Osteoblast (primary cell): ENCODE measurements at regions not wholly inside any gene's neighbourhood (a gene's known extent, or its start where the extent isn't known, plus 50 kb on each side); places are given as distances from the start of the nearest gene placed in this dataset.

ENCODE experiments used
- DNase-seq: peaks from one replicate; pipeline ENCODE4 v3.0.0; 2011; ENCODE audit warnings: low spot score, mixed read lengths; ENCODE audit not compliant: insufficient read length; ENCODE audit errors: missing footprints
- H2AFZ ChIP-seq: 2 replicates; pipeline ENCODE4 v1.6.0; 2011; ENCODE audit warnings: mild to moderate bottlenecking, low read length
- H3K27ac ChIP-seq: 2 replicates; pipeline ENCODE4 v1.5.1; 2011; ENCODE audit warnings: mild to moderate bottlenecking, low read depth, low read length, moderate library complexity
- H3K27me3 ChIP-seq: 2 replicates; pipeline ENCODE4 v1.6.0; 2012; ENCODE audit warnings: mild to moderate bottlenecking, control low read depth, inconsistent platforms, low read length, moderate library complexity; ENCODE audit not compliant: insufficient read depth
- H3K36me3 ChIP-seq: 2 replicates; pipeline ENCODE4 v1.5.1; 2011; ENCODE audit warnings: mild to moderate bottlenecking, low read length, control low read depth, moderate library complexity; ENCODE audit not compliant: insufficient read depth
- H3K4me1 ChIP-seq: 2 replicates; pipeline ENCODE4 v1.5.1; 2011; ENCODE audit warnings: mild to moderate bottlenecking, low read length, control low read depth, moderate library complexity; ENCODE audit not compliant: insufficient read depth
- H3K4me2 ChIP-seq: 2 replicates; pipeline ENCODE4 v1.6.0; 2011; ENCODE audit warnings: mild to moderate bottlenecking, low read length; ENCODE audit not compliant: insufficient read depth
- H3K4me3 ChIP-seq: fragments of 200-600 bp; sonication (generic); 3 replicates; pipeline ENCODE4 v1.5.1; 2012; ENCODE audit warnings: mild to moderate bottlenecking, low read length, inconsistent platforms; ENCODE audit not compliant: insufficient read depth
- H3K79me2 ChIP-seq: 2 replicates; pipeline ENCODE4 v1.6.0; 2012; ENCODE audit warnings: mild to moderate bottlenecking, low read length, control low read depth, inconsistent platforms; ENCODE audit not compliant: insufficient read depth
- H3K9me3 ChIP-seq: 2 replicates; pipeline ENCODE4 v1.5.1; 2011; ENCODE audit warnings: low read depth, low read length, control low read depth
- H4K20me1 ChIP-seq: 2 replicates; pipeline ENCODE4 v1.6.0; 2012; ENCODE audit warnings: mild to moderate bottlenecking, low read length, control low read depth; ENCODE audit not compliant: insufficient read depth
- TF ChIP-seq, protein P1 (sequence below): IDR thresholded peaks from 2 replicates; pipeline ENCODE4 v1.5.1; 2011; ENCODE audit warnings: mild to moderate bottlenecking, low read depth, low read length, moderate library complexity; ENCODE audit errors: extremely low read depth

DNA sequence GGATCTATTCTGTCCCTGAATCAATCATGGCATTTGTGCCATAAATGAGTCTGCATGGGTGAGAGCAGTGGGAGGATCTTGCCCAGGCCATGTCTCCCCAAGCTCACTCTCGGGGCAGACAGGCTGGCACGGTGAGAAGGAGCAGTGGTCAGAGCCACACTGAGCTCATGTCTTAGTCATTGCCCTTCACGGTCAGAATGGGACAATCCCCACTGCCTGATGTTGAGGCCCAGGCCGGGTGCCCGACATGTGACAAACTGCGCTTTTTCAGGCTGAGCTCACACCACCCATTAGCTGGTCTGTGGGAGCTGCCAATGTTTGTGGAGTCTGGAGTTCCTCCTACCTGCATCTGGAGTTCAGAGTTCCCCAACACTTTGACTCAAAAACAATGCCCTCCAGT, 481.9 kb downstream of the COG6 start:
- Histone ChIP-seq H4K20me1 (no peaks in the 10 kb centered on the region), H3K79me2 (no peaks in the 10 kb centered on the region), H3K27me3 (no peaks in the 10 kb centered on the region), H3K4me1 (no peaks in the 10 kb centered on the region), H3K9me3 (no peaks in the 10 kb centered on the region), H3K27ac (no peak overlapping the region), H3K4me3 (no peak overlapping the region), H2AFZ (no peak overlapping the region), H3K4me2 (no peak overlapping the region), H3K36me3 (no peaks in the 10 kb centered on the region)
- DNase-seq, result no peak
- TF ChIP-seq, protein P1, sequence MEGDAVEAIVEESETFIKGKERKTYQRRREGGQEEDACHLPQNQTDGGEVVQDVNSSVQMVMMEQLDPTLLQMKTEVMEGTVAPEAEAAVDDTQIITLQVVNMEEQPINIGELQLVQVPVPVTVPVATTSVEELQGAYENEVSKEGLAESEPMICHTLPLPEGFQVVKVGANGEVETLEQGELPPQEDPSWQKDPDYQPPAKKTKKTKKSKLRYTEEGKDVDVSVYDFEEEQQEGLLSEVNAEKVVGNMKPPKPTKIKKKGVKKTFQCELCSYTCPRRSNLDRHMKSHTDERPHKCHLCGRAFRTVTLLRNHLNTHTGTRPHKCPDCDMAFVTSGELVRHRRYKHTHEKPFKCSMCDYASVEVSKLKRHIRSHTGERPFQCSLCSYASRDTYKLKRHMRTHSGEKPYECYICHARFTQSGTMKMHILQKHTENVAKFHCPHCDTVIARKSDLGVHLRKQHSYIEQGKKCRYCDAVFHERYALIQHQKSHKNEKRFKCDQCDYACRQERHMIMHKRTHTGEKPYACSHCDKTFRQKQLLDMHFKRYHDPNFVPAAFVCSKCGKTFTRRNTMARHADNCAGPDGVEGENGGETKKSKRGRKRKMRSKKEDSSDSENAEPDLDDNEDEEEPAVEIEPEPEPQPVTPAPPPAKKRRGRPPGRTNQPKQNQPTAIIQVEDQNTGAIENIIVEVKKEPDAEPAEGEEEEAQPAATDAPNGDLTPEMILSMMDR, result no peak

DNA sequence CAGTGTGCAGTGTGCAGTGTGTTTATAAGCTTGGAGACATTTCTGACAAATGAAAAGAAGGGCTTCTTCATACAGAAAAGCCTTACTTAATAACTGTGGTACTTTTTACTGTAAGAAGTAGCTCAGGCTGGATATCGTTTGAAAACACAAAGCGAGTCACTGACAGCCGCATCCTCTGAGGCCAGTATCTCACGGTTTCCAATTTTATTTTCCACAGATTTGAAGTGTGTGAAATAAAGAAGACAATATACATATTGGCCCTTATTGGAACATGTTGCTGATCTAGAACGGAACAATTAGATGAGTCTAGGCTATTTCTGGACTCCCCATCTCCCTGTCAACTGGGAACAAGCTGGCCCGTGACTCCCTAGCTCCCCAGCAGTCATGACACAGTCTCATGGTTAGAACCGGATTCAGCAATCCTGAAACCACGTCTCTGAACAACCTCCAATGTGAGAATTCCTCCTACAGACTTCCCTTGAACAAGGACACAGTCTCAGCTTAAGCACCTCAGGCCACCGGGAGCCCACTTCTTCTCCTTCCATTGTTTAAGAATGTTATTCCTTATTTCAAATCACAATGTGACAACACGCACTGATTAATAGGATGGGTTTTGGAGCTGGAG, 484.5 kb downstream of the COG6 start:
- no peak for DNase-seq

DNA sequence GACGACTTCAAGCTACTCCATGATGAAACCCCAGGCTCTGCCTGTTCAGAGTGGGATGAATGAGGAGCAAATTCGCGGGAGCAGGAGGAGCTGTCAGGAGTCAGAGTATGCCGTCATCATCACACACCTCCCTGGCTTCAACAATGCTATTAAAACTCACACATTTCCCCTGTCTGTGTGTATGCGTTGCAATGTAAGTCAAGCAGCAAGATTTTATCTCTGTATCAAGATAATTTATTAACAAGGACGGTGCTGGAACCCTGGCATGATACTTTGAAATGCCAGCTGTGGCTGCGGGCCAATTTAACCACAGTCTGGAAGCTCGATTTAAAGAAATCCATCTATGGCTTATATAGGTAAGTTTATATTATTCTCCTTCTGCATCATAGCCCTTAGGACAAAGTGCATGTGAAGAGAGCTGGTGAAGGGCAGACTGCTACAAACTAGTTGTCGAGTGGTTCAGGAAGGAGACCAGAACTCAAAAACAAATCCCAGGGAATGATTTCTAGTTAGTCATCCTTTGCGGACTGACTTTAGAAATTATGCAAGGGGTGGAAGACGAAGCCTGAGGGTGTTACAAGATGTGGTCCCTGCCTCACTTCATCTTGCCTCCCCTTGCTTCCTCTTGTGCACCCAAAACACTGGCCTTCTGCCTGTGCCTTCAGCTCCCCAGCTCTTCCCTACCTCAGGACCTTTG, 486.5 kb downstream of the COG6 start:
- DNase-seq, result no peak
- TF ChIP-seq, protein P1, result no peak

More for the DNA sequence above, 484.5 kb downstream of the COG6 start:
- Histone ChIP-seq H2AFZ (peak overlapping the region; percentile 50), H3K79me2 (no peaks in the 10 kb centered on the region), H3K36me3 (no peaks in the 10 kb centered on the region), H3K27ac (no peak overlapping the region), H3K4me3 (no peak overlapping the region), H3K27me3 (no peaks in the 10 kb centered on the region), H3K4me2 (peak overlapping the region; percentile 26), H3K4me1 (no peaks in the 10 kb centered on the region), H4K20me1 (no peaks in the 10 kb centered on the region), H3K9me3 (no peaks in the 10 kb centered on the region)
- TF ChIP-seq, protein P1, result no peak

DNA sequence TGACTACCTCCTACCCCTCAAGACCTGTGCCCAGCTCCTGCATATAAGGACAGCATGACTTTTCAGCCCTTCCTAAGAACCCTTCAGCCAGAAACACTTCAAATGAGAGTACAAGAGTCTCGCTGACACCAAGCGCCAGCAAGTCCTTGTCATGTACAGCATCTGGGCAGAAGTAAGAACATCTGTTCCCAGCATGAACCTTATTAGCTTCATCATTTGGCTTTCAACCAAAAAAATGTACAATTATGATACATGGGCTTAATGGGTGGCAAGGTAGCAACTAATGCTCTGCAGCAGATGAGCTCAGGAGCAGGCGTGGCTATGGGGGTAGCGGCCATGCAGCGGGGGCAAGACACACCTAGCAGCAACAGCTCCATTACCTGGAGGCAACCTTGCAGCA, 487.6 kb downstream of the COG6 start:
- H3K9me3 ChIP-seq, result no peaks in the 10 kb centered on the region
- no peaks in the 10 kb centered on the region for H3K36me3 ChIP-seq
- H2AFZ ChIP-seq, result no peak overlapping the region
- H3K27me3 ChIP-seq, result no peaks in the 10 kb centered on the region
- no peak overlapping the region for H3K4me3 ChIP-seq
- no peaks in the 10 kb centered on the region for H3K4me1 ChIP-seq
- H3K79me2 ChIP-seq, result no peaks in the 10 kb centered on the region
- no peak overlapping the region for H3K27ac ChIP-seq
- no peaks in the 10 kb centered on the region for H4K20me1 ChIP-seq
- H3K4me2 ChIP-seq, result no peak overlapping the region
- no peak for DNase-seq
- TF ChIP-seq, protein P1, result no peak

More for the DNA sequence above, 486.5 kb downstream of the COG6 start:
- no peak overlapping the region for H3K4me2 ChIP-seq
- no peaks in the 10 kb centered on the region for H3K79me2 ChIP-seq
- H3K36me3 ChIP-seq, result no peaks in the 10 kb centered on the region
- H4K20me1 ChIP-seq, result no peaks in the 10 kb centered on the region
- no peaks in the 10 kb centered on the region for H3K4me1 ChIP-seq
- H3K4me3 ChIP-seq, result no peak overlapping the region
- no peak overlapping the region for H3K27ac ChIP-seq
- no peak overlapping the region for H2AFZ ChIP-seq
- H3K9me3 ChIP-seq, result no peaks in the 10 kb centered on the region
- no peaks in the 10 kb centered on the region for H3K27me3 ChIP-seq
